NOMO-1 treated with dmso at 0.1 percent for 144 hours (cell line): ENCODE measurements at regions not wholly inside any gene's neighbourhood (a gene's known extent, or its start where the extent isn't known, plus 50 kb on each side); places are given as distances from the start of the nearest gene placed in this dataset.
"Not testable (repeated sequence)": the region's sequence is repeated elsewhere in the genome, so short reads cannot be mapped to it uniquely, and the experiment has no call there.

ENCODE experiments used
- DNase-seq: peaks from one replicate; lab custom pipeline; 2025; ENCODE audit not compliant: unreplicated experiment; lab: John Stamatoyannopoulos, UW

DNA sequence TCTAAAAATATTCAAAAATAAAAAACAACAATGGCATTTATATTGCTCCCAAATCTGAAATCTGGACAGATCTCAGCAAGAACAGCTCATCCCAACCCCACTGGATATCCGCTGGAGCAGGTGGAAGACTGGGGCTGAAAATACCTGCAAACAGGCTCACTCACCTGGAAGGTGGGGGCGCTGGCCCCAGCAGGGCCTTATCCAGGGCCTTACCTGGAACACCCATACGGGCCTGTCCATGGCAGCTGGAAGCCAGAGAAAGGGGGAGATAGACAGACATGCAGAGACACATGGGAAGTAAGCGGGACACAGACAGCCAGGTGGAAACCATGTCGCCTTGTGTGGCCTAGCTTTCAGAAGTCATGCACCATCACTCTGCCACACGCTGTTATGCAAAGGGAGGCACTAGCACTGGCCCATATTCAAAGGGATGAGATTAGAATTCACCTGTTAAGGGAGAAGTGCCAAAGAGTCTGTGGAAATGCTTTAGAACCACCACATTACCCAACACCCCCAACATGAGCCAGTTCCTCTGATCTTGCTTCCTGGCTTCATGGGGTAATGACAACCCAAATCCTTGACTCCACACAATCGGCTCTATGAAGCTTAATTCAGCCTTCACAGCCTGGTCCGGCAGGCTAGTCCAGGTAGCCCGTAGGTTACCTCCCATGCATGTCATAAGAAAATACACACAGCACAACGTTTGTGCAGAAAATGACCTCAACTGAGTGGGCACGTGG is 99.0 kb upstream of the CDYL start:
- no peak for DNase-seq

DNA sequence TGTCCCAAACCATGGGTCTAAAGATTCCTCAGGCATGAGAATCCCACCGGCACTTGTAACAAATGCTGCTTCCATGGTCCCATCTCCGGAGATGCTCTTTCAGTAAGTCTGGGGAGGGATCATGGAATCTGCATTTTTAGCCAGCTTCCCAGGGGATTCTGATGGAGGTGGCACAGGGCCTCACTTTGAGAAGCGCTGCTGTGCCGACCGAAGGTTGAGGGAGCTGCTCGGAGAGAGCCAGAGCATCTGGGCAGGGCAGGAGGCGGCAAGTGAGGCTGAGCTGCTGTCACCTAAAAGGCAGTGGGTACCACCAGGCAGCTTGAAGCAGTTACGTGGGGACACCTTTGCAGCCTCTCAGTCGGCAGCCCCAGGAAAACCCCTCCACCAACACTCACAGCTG is 100.2 kb upstream of the CDYL start:
- DNase-seq: no peak

- DNase-seq: no peak
Measured at GRCh38 chr6:4675121-4675520, 101.1 kb upstream of the CDYL start.

DNA sequence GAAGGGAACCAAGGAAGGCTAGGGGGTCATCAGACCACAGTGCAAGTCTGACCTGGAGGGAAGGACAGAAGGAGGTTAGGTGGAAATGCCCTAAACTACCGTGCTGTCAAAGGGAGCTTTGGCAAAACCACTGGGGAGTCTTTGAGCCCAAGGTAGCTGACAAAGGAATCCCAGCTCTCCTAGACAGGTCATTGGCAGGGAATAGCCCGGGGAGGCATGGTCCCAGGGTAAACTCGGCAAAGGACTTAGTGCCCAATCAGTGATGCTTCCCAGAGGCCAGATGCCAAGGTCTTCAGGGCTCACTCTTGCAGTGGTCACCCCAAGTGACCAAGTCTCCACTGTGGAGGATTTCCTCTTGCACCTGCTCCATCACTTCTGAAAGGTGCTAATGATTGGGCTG is 102.3 kb upstream of the CDYL start:
- no peak for DNase-seq

DNA sequence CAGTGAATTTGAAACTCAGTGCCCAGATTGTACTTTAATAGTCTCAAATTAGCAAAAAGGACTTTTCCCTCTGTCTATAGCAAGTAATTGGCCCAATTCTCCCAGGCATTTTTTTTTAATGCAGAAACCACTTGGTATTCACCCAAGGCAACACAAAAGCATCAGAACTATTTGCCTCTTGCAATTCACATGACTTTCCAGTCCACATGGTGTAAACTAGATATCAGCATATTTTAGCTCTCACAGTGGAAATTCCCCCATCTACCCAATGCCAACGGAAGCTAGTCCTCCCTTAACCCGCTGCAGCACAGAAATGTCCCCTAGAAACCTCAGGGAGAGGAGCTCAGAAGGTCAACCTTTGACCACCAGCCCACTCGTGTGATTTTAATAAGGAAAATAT is 103.4 kb upstream of the CDYL start:
- DNase-seq: no peak

- no peak for DNase-seq
Measured at GRCh38 chr6:4671587-4672115, 104.6 kb upstream of the CDYL start.

GRCh38 chr6:4670824-4671409 is 105.3 kb upstream of the CDYL start:
- no peak for DNase-seq

- no peak for DNase-seq
Measured at GRCh38 chr6:4670290-4670689, 105.9 kb upstream of the CDYL start.

GRCh38 chr6:4668271-4669179 is 107.7 kb upstream of the CDYL start:
- no peak for DNase-seq

DNA sequence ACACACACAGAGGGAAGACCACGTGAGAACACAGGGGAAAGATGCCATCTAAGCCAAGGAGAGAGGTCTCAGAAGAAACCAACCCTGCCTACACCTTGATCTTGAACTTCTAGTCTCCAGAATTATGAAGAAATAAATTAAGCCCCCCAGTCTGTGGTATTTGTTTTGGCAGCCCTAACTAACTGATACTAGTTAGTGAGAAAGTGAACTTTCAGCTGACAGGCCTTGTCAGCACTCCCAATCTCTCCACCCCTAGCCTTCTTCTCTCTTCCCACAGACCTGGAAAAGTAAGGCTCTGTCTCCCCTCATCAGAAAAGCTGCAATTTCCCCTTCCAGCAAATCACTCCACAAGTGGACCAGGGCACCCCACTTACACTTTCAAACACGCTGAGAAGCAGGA is 108.6 kb upstream of the CDYL start:
- DNase-seq: no peak

DNA sequence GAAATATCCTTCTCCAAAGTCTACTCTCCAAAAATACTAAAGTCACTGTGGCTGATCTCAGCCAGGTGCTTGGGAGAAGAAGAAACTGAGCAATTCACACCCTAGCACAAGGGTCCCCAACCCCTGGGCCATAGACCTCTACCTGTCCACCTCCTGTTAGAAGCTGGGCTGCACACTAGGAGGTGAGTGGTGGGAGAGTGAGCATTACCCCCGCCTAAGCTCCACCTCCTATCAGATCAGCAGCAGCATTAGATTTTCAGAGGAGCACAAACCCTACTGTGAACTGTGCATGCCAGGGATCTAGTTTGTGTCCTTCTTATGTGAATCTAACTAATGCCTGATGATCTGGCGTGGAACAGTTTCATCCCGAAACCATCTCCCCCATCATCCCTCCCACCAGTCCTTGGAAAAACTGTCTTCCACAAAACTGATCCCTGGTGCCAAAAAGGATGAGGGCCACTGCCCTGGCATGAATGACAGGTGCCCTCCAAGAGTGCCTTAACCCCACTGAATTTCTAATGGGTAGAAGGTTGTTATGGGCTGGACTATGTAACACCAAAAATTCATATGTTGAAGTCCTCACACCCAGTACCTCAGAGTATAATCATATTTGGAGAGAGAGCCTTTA is 109.2 kb upstream of the CDYL start:
- DNase-seq: no peak

- DNase-seq: no peak
Measured at GRCh38 chr6:4665489-4666417, 110.5 kb upstream of the CDYL start.

DNA sequence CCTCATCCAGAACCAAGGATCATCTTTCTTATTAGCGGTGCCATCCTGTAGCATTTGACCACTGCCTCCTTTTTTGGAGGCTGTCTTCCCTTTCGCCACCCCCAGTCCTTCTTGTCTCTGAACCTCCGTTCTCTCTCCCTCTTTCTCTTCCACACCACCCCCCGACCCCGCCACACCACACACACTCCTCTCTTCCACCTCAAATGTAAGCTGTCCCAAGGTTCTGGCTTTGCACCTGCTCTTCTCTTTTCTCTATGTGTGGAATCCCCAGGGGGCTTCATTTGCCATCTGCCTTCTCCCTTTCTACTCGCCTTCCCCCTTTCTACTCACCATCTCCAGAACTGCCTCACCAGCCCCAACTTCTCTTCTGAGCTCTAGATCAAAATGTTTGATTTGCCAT is 111.3 kb upstream of the CDYL start:
- DNase-seq: no peak

DNA sequence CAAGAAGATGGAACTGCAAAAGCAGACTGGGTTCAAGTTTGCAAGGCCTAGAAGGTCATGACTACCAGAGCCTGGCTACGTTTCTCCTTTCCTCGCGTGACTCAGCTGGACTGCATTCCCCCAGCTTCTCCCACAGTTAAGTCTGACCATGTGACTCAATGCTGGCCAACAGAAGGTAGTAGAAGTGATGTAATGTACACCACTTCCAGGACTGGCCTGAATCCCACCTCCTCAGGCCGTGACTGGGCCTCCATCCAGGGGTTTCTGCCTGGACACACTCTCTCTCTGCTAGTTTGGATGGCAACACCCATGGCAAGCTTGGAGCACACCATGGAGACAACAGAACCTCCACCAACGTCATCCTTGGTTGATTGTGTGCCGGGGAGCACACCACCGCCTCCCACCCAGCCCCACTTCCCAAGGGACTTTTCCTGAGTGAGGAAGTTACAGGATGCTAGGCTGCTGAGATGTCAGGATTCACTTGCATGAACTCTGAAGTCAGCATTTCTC is 112.0 kb upstream of the CDYL start:
- no peak for DNase-seq

DNA sequence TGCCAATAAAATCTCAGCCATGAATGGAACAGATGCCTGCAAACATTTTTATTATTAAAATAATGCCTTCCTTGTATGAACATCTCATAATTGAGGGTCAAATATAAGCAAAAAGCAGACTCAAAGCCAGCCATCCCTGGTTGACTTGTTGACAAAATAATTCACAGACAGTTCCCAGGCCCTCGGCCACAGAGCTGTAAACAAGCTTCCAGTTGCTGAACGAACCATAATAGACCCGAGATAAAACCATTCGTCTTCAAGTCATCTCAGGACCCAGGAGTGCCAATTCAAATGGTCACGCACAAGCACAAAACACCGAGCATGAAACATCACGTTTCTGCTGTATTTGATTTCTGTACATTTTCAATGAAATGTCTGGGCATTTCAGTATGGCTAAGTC is 113.3 kb upstream of the CDYL start:
- no peak for DNase-seq

DNA sequence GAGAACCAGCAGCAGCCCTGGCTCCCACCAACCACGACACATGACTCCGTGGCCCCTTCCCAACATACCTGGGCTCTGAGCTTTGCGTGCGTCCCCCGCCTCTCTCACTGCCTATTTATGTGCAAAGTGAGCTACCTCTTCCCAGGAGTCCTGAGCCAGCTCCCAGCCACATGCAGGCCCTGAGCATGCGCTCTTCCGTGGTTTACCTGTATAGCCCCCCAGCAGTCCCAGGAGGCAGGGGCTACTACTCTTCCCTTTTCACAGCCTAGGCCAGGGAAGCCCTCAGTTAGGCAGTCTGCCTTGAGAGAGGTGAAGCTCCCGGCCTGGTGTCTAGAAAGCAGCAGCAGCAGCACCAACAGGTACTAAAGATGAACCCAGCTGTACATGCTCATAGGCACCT is 114.8 kb upstream of the CDYL start:
- no peak for DNase-seq

GRCh38 chr6:4660377-4661321 is 115.6 kb upstream of the CDYL start:
- DNase-seq: no peak

DNA sequence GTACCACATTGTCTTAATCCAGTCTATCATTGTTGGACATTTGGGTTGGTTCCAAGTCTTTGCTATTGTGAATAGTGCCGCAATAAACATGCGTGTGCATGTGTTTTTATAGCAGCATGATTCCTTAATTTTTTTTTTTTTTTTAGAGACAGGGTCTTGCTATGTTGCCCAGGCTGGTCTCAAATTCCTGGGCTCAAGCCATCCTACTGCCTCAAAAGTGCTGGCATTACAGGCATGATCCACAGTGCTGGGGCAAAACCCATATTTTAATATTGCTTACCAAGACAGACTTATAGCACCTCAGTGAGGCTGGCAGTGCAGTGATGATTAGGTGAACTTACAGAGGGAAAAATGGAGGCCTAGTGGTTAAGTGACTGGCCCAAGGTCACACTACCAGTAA is 116.5 kb upstream of the CDYL start:
- not testable (repeated sequence) for DNase-seq

DNA sequence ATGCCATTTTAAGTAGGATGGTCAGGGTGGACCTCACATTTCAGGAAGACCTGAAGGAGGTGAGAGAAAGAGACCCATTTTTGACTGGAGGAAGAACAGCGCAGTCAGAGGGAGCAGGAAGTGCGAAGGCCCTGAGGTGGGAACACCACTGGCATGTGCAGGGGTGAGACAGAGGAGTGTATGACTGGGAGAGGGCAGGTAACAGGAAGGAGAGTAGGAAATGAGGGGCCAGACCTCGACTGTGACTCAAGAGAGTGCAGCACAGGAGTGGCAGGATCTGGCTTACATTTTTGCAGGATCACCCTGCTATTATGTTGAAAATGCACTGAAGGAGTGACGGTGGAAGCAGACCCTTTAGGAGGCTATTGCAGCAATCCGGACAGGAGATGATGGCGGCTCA is 117.7 kb upstream of the CDYL start:
- no peak for DNase-seq
